ENCODE measurements at regions not wholly inside any gene's neighbourhood (a gene's known extent, or its start where the extent isn't known, plus 50 kb on each side); places are given as distances from the start of the nearest gene placed in this dataset.

DNA sequence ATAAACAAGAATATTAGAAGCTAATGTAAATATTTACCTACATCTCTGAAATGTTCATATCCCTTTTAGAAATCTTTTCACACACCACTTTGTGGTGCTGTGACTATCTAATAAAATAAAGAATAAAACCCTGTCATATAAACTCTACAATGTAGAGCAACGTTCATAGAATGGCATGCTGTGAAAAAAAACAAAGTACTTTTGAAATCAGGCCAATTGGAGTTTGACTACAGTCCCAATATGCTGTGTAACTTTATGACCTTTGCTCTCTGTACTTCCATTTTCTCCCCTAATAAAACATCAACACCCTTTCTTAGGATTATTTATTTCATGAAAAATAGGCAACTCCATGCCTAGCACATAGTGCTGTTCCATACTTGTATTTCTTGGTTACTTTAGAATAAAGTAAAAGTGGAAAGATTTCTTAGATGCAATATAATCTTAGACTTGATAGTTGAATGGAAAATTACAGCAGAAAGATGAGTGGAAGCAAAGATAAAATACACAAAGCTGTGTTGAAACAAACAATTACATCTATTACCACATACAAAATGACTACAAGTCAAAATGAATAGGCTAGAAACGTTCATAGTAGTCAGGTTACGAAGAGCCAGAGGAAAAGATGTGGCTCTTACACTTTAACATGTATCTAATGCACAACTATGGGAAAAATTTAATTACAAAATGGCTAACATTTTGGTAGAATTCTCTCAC lies 613.2 kb upstream of the SLITRK5 start:
- POLR2A ChIA-PET, result no interaction called here
- in situ Hi-C loops (cut with HindIII; ENCODE audit: extremely low pct_ligation_motif_present, low pct_unique_long_range_greater_than_20kb) (no loop called here), intact Hi-C loops (cut with micrococcal nuclease; ENCODE audit: unreplicated experiment) (no loop called here)
- H3K9me3 ChIP-seq (ENCODE audit: low read length), result no peaks in the 10 kb centered on the region
- ATAC-seq (no peak), DNase-seq (ENCODE audit: low spot score) (no peak), FAIRE-seq (no peak)
- no peak overlapping the region for H3K4me3 ChIP-seq (replicated peaks in 1 of 3; ENCODE audit: insufficient read depth in 1 of 3, low read depth in 2 of 3, low read length in 3 of 3)
- BruUV-seq (replicated peaks), result no TSS peak
- H4K20me1 ChIP-seq (ENCODE audit: insufficient read depth, low read length), result no peaks in the 10 kb centered on the region
- no peak overlapping the region for H3K9ac ChIP-seq (ENCODE audit: insufficient read depth, low read depth, low read length)
- CTCF ChIA-PET (ENCODE audit: low intra/inter-chr PET ratio, low total read pairs), result no interaction called here
- TF ChIP-seq, protein P1, sequence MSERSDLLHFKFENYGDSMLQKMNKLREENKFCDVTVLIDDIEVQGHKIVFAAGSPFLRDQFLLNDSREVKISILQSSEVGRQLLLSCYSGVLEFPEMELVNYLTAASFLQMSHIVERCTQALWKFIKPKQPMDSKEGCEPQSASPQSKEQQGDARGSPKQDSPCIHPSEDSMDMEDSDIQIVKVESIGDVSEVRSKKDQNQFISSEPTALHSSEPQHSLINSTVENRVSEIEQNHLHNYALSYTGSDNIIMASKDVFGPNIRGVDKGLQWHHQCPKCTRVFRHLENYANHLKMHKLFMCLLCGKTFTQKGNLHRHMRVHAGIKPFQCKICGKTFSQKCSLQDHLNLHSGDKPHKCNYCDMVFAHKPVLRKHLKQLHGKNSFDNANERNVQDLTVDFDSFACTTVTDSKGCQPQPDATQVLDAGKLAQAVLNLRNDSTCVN (CRISPR knock-in tag; IDR thresholded peaks at IDR 0.05; ENCODE audit: borderline replicate concordance), result no peak
- TF ChIP-seq SRF (IDR thresholded peaks at IDR 0.05; ENCODE audit: low read depth, low read length), result no peak
- TF ChIP-seq, protein P2, sequence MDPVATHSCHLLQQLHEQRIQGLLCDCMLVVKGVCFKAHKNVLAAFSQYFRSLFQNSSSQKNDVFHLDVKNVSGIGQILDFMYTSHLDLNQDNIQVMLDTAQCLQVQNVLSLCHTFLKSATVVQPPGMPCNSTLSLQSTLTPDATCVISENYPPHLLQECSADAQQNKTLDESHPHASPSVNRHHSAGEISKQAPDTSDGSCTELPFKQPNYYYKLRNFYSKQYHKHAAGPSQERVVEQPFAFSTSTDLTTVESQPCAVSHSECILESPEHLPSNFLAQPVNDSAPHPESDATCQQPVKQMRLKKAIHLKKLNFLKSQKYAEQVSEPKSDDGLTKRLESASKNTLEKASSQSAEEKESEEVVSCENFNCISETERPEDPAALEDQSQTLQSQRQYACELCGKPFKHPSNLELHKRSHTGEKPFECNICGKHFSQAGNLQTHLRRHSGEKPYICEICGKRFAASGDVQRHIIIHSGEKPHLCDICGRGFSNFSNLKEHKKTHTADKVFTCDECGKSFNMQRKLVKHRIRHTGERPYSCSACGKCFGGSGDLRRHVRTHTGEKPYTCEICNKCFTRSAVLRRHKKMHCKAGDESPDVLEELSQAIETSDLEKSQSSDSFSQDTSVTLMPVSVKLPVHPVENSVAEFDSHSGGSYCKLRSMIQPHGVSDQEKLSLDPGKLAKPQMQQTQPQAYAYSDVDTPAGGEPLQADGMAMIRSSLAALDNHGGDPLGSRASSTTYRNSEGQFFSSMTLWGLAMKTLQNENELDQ (CRISPR knock-in tag; IDR thresholded peaks at IDR 0.05; ENCODE audit: borderline replicate concordance), result no peak
- no peak for TF ChIP-seq IRF2 (CRISPR knock-in tag; IDR thresholded peaks at IDR 0.05)
- TF ChIP-seq MYC (CRISPR knock-in tag; IDR thresholded peaks at IDR 0.05; ENCODE audit: borderline replicate concordance), result no peak
- TF ChIP-seq KDM5B (CRISPR knock-in tag; IDR thresholded peaks at IDR 0.05; ENCODE audit: borderline replicate concordance), result no peak
- TF ChIP-seq CHD2 (IDR thresholded peaks at IDR 0.05; ENCODE audit: low read depth, low read length), result no peak
- no peak for TF ChIP-seq HCFC1 (IDR thresholded peaks at IDR 0.05; ENCODE audit: low read depth, low read length)
- no peak for TF ChIP-seq TBX3 (IDR thresholded peaks at IDR 0.05; ENCODE audit: borderline replicate concordance)
- TF ChIP-seq ZNF253 (CRISPR knock-in tag; IDR thresholded peaks at IDR 0.05; ENCODE audit: borderline replicate concordance), result no peak
- TF ChIP-seq REL (CRISPR knock-in tag; conservative IDR thresholded peaks at IDR 0.05), result no peak
- TF ChIP-seq, protein P3, sequence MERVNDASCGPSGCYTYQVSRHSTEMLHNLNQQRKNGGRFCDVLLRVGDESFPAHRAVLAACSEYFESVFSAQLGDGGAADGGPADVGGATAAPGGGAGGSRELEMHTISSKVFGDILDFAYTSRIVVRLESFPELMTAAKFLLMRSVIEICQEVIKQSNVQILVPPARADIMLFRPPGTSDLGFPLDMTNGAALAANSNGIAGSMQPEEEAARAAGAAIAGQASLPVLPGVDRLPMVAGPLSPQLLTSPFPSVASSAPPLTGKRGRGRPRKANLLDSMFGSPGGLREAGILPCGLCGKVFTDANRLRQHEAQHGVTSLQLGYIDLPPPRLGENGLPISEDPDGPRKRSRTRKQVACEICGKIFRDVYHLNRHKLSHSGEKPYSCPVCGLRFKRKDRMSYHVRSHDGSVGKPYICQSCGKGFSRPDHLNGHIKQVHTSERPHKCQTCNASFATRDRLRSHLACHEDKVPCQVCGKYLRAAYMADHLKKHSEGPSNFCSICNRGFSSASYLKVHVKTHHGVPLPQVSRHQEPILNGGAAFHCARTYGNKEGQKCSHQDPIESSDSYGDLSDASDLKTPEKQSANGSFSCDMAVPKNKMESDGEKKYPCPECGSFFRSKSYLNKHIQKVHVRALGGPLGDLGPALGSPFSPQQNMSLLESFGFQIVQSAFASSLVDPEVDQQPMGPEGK (CRISPR knock-in tag; IDR thresholded peaks at IDR 0.05), result no peak
- no peak for TF ChIP-seq ZNF317 (CRISPR knock-in tag; IDR thresholded peaks at IDR 0.05)
- TF ChIP-seq SP2 (CRISPR knock-in tag; IDR thresholded peaks at IDR 0.05), result no peak
- no peaks in the 10 kb centered on the region for H3K27me3 ChIP-seq (ENCODE audit: control insufficient read depth in 1 of 2, insufficient read depth in 2 of 2, low read length in 2 of 2)
- no peak overlapping the region for H3K4me2 ChIP-seq (ENCODE audit: low read depth, low read length)
- no peaks in the 10 kb centered on the region for H3K36me3 ChIP-seq (replicated peaks in 1 of 2; ENCODE audit: control insufficient read depth in 1 of 2, insufficient read depth in 2 of 2, low read length in 2 of 2)
- H3K79me2 ChIP-seq (ENCODE audit: insufficient read depth, low read length), result no peaks in the 10 kb centered on the region
- no peaks in the 10 kb centered on the region for H3K4me1 ChIP-seq (ENCODE audit: insufficient read depth, low read length)
- WGBS (ENCODE audit: low lambda C conversion rate), result 4% methylated on average over 3 of the region's 3 CpGs
- no peak overlapping the region for H2AFZ ChIP-seq (ENCODE audit: low read length)
- no peak overlapping the region for H3K27ac ChIP-seq (ENCODE audit: extremely low read length, insufficient read depth, low read length)

Data from HepG2 (cell line).